Stimulated activated CD4-positive, alpha-beta T cell treated with anti-CD3 and anti-CD28 coated beads, Interleukin-2, amount 100 ng/mL, for 48 hours (primary cell): ENCODE measurements at regions not wholly inside any gene's neighbourhood (a gene's known extent, or its start where the extent isn't known, plus 50 kb on each side); places are given as distances from the start of the nearest gene placed in this dataset.
"Not testable (repeated sequence)": the region's sequence is repeated elsewhere in the genome, so short reads cannot be mapped to it uniquely, and the experiment has no call there.

Source experiments
- DNase-seq, 2 donors: peaks; one replicate each; pipeline ENCODE4 v3.0.0-alpha.2; 2020

DNA sequence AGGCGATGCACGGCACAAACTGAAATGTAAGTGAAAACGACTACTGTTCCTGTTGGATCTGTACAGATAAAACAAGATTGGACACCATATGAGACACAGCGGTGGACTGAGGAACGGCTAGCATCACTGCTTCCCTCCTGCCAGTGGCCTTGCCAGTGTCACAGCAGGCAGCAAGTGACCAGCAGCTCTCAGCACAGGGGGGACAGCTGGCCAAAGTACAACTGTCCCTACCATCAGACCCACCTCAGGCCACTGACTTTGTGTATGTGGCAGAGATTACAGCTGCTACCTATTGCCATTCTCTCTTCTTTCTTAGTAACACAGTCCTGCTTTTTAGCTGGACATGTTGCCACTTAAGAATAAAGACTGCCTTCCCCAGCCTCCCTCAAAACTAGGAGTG, 80.0 kb upstream of the SLC66A3 start:
- DNase-seq: no peak

- no peak for DNase-seq
These were observed 77.9 kb upstream of the SLC66A3 start for GRCh38 chr2:11077411-11077810.

- no peak for DNase-seq
These were observed 76.0 kb upstream of the SLC66A3 start for GRCh38 chr2:11079136-11079824.

DNA sequence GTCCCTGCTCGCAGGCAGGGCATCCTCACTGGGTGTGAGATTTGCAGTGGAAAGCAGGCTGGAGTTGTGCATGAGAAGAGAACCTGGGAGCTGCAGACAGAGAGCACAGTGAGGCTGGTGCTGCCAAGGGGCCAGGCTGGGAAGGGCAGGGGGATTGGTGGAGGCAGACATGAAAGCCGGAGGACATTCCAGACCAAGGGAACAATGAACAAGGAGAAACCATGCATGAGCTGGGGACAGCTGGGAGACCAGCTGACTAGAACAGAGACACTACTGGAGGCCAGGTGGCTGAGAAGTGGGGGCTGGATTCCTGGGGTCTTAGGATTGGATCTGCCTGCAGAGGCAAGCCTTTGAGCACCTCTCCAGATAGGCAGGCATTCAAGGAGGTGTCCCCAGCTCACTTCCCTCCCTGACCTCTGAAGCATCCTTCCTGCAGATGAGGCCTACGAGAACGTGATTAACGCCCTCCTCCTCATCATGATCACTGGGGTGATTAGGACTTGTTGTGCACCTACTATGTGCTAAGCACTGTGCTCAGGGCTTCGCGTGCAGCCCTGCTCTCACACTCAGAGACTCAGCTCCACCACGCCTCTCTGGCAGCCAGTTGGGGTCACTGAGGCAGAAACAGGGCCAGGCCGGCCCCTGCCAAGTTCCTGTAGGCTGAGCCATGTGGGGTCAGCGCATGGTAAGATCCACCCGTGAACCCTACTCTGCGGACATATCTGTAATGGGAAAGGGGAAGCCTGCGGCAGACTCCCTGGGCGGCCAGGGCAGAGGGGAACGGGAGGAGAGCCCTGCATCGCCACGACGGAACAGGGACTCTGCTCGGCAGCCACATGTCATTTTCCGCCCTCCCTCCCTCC, 74.8 kb upstream of the SLC66A3 start:
- no peak for DNase-seq

DNA sequence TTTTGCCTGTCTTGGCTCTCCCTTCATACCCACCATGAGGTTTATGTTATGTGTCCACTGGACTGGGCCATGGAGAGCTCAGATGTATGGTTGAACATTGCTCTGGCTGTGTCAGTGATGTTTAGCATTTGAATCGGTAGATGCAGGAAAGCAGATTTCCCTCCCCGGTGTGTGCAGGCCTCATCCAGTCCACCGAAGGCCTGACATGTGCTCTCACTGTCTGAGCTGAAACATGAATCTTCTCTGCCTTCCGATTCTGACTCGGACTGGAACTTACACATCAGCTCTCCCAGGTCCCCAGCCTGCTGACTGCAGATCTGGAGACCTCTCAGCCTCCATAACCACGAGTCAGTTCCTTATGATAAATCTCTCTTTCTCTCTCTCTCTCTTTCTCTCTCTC, 72.4 kb upstream of the SLC66A3 start:
- DNase-seq: no peak

DNA sequence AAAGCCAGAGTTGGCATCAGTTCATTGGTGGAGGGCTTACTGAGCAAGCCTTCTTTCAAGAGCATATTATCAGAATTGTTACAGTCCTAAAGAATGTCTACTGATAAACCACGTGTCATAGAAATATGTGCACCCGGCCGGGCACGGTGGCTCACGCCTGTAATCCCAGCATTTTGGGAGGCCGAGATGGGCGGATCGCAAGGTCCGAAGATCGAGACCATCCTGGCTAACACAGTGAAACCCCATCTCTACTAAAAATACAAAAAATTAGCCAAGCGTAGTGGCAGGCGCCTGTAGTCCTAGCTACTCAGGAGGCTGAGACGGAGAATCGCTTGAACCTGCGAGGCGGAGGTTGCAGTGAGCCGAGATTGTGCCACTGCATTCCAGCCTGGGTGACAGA, 66.4 kb upstream of the SLC66A3 start:
- not testable (repeated sequence) for DNase-seq

- DNase-seq: no peak
These were observed 65.1 kb upstream of the SLC66A3 start for GRCh38 chr2:11090187-11090586.

DNA sequence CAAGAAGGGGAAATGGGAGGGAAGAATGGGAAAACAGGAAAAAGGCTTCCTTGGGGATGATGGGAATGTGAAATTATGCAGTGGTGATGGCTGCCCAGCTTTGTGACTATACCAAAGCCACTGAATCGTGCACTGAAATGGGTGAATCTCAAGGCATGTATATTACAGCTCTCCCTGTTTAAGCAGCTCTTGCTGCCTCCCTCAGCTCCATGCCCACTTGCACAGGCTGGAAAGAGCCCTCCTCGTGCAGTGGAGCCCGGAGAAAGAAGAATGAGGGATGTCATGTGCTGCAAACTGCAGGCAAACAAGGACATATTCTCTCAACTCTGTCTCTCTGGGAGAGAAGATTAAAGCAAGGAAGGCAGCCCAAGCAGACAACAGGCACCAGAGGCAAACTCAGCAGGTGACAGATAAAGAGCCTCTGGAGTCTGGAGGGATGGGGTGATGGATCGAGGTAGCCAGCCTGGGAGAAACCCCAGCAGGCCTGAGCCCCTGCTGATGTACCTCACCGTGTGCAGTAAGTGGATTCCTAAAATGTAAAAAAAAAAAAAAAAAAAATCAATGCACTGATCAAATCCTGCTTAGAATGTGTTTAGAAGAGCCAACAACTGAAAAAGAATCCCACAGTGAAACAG, 62.4 kb upstream of the SLC66A3 start:
- no peak for DNase-seq

GRCh38 chr2:11093467-11093866, 61.8 kb upstream of the SLC66A3 start:
- no peak for DNase-seq

GRCh38 chr2:11094021-11094810, 61.1 kb upstream of the SLC66A3 start:
- DNase-seq: no peak

GRCh38 chr2:11096591-11096990, 58.7 kb upstream of the SLC66A3 start:
- no peak for DNase-seq

GRCh38 chr2:11097038-11097720, 58.1 kb upstream of the SLC66A3 start:
- DNase-seq: no peak

DNA sequence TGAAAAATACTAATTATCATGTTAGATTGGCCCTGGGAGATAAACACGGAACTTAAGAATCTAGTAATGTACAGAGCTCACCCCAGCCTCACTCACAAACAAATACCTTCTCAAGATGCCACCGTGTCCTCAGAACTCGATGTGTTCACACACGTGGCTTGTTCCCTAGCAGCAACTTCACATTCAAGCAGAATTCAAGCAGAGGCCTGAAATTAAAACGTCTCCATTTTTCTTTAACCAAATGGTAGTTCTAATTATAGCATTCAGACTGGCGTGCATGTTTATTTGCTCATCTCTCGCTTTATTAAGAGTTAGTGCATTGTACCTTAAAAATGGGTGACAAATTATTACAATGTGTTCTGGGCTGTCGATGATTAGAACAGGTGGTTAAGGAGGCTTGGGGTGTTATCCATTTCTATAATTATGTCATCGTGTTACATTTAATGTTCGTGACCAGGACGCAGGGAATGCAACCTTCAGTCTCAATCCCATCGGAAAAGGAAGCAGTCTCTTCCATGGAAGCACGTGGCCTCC, 57.3 kb upstream of the SLC66A3 start:
- DNase-seq: no peak

DNA sequence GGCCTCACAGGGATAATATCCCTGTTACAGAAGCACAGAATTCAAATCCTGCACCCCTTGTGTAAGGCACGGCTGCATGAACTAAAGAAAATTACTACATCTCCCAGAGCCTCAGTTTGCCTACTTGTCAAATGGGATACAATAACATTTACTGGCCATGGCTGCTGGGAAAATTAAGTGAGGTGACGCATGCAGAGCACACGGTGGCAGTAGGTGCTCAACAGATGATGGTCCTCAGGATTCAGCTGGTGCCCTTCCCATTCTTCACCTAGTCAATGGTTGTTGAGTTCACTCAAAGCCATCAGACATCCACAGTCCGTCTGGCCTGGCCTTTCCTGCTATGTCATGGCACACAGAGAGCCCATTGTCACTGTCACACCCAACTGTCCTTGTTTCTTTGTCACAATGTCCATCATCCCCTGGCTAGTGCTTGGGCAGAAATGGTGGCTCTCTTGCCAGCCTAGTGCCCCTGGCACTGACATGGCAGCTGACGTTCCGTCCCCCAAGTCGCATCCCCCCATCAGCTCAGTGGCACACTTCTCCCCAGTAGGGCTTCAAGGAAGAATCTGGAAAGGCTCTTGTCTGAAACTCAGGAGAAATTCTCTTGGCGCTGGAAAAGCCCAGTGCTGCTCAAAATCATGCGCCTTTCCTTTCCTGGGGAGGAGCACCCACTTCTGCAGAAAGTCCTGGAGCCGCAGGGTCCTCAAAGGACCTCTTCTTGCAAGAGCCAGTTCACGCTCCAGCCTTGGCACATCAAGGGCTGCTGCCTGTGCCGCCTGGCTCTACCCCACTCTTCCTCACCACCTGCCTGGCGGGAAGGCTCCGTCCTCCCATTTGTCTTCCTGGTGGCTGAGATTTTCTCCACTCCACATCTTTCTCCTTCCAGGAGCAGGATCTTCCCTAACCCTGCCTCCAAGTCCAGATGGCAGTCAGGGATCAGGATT, 55.9 kb upstream of the SLC66A3 start:
- DNase-seq: no peak

DNA sequence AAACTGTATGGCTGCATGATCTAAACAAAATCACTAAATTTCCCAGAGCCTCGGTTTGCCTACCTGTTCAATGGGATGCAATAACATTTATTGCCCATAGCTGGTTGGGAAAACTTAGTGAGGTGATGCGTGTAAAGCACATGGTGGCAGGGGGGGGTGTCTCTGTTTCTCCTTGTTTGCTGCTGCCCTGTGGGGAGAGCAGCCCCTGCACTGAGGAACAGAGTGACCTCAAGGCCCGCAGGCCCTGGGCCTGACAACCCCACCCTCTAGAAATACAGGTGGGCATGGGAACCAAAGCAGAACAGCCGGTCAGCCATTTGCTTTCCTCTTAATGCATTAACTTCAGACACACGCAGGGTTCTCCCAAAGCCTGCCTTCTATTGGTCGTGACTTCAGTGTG, 55.1 kb upstream of the SLC66A3 start:
- no peak for DNase-seq

DNA sequence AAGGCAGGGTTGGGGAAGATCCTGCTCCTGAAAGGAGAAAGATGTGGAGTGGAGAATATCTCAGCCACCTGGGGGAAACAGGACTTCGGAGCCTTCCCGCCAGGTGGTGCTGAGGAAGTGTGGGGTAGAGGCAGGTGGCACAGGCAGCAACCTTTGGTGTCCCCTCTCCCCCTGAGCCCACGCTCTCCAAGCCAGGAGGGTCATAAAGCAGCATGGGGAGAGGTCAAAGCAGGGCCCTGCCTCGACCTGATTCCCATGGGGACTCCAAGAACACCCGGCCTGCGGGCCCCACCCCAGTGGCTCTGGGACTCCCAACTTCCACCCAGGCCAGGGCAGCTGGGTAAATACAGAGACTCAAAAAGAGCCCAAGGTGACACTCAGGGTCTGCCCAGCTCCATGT, 54.3 kb upstream of the SLC66A3 start:
- no peak for DNase-seq

DNA sequence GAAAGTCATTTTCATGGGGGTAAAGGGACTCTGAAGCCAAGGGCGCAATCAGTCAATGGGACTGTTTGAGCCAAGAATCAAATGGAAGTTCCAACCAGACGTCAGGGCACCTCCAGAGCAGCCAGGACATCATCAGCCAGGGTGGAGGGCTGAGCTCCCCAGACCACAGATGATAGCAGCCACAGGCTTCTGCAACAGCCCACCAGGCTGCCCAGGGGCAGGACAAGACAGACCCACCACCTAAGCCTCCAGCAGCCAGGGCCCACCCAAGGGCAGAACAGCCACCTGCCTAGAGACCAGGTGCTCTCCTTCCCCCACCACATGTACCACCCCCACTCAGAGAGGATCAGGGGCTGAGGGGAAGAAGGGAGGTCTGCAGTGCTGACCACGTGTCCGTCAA, 53.8 kb upstream of the SLC66A3 start:
- DNase-seq: no peak

DNA sequence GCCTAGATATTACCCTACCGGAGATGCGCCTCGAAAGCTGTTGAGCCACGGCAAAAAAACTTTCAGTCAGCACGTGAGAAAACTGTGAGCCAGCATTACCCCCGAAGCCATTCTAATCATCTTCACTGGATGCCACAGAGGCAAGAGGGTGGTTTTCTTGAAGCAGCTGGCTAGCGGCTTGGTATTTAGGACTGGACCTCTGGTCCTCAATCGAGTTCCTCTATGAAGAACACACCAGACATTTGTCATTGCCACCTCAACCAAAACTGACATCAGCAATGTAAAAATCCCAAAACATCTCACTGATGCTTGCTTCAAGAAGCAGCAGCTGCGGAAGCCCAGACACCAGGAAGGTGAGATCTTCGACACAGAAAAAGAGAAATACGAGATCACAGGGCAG, 52.8 kb upstream of the SLC66A3 start:
- DNase-seq: no peak

DNA sequence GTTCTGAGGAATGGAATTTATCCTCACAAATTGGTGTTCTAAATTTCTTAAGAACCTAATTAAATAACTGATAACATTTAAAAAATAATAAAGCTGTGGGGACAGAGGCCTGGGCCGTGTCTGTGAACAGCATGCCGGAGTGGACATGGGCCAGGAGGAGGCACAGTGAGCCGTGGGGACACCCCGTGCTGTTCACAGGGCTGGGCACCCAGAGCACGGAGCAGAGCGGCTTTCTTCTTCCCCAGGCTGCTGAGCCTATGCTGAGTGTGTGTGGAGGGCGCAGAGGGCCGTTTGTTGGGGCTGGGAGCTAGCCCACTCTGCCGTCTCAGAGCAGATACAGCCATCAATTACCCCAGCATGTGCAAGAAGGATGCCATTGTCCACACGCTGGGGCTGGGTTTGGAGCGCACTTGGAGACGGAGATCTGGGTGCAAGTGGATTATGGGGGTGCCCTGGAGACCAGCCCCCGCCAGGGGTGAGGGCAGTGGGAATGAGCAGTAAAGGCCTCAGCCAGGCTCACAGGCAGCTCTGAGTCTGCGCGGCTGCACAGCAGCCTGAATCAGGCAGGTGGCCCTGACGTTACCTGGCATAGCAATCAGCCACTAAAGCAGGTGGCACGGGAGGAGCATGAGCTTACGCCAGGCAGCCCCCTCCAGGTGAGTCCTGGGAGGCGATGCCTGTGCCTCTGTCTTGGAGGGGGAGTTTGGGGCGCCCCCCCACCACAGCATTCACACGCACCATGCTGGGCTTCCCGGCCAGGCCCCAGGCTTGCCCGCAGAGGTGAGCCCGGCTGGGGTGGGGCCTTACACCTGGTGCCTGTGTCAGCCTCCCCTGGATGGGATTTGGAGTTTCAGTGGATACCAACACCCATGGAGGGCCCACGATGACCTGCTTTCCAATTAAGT, 52.1 kb upstream of the SLC66A3 start:
- DNase-seq: no peak
